ENCODE measurements at regions not wholly inside any gene's neighbourhood (a gene's known extent, or its start where the extent isn't known, plus 50 kb on each side); places are given as distances from the start of the nearest gene placed in this dataset.

- DNase-seq: no peak
These were observed 422.4 kb downstream of the DIPK2A start for GRCh38 chr3:144394032-144394431.

GRCh38 chr3:144402430-144402829 lies 430.8 kb downstream of the DIPK2A start:
- no peak for DNase-seq

- DNase-seq: no peak
These were observed 431.4 kb downstream of the DIPK2A start for GRCh38 chr3:144403040-144403457.

GRCh38 chr3:144407335-144407734 lies 435.7 kb downstream of the DIPK2A start:
- no peak for DNase-seq

- no peak for DNase-seq
These were observed 437.7 kb downstream of the DIPK2A start for GRCh38 chr3:144409319-144409718.

GRCh38 chr3:144413068-144413467 lies 441.4 kb downstream of the DIPK2A start:
- DNase-seq: no peak

- no peak for DNase-seq
These were observed 443.9 kb downstream of the DIPK2A start for GRCh38 chr3:144415492-144415891.

GRCh38 chr3:144424606-144425005 lies 453.0 kb downstream of the DIPK2A start:
- no peak for DNase-seq

- no peak for DNase-seq
These were observed 454.7 kb downstream of the DIPK2A start for GRCh38 chr3:144426366-144426765.

GRCh38 chr3:144426967-144427366 lies 455.3 kb downstream of the DIPK2A start:
- no peak for DNase-seq

- DNase-seq: no peak
These were observed 458.1 kb downstream of the DIPK2A start for GRCh38 chr3:144429719-144430121.

- no peak for DNase-seq
These were observed 459.5 kb downstream of the DIPK2A start for GRCh38 chr3:144431134-144431533.

GRCh38 chr3:144433006-144433405 lies 461.4 kb downstream of the DIPK2A start:
- no peak for DNase-seq

- DNase-seq: no peak
These were observed 466.4 kb downstream of the DIPK2A start for GRCh38 chr3:144437989-144438388.

- DNase-seq: no peak
These were observed 472.4 kb downstream of the DIPK2A start for GRCh38 chr3:144444061-144444460.

GRCh38 chr3:144444546-144444945 lies 472.9 kb downstream of the DIPK2A start:
- no peak for DNase-seq

GRCh38 chr3:144455841-144456440 lies 484.3 kb downstream of the DIPK2A start:
- no peak for DNase-seq

- no peak for DNase-seq
These were observed 486.1 kb downstream of the DIPK2A start for GRCh38 chr3:144457758-144458157.

- DNase-seq: no peak
These were observed 486.7 kb downstream of the DIPK2A start for GRCh38 chr3:144458283-144458682.

- no peak for DNase-seq
These were observed 490.7 kb downstream of the DIPK2A start for GRCh38 chr3:144462337-144462736.

- no peak for DNase-seq
These were observed 492.3 kb downstream of the DIPK2A start for GRCh38 chr3:144463911-144464310.

GRCh38 chr3:144466114-144466513 lies 494.5 kb downstream of the DIPK2A start:
- DNase-seq: no peak

GRCh38 chr3:144466540-144466939 lies 494.9 kb downstream of the DIPK2A start:
- no peak for DNase-seq

- DNase-seq: no peak
These were observed 499.0 kb downstream of the DIPK2A start for GRCh38 chr3:144470666-144471065.

GRCh38 chr3:144477593-144477992 lies 506.0 kb downstream of the DIPK2A start:
- no peak for DNase-seq
